ENCODE measurements at regions not wholly inside any gene's neighbourhood (a gene's known extent, or its start where the extent isn't known, plus 50 kb on each side); places are given as distances from the start of the nearest gene placed in this dataset.

DNA sequence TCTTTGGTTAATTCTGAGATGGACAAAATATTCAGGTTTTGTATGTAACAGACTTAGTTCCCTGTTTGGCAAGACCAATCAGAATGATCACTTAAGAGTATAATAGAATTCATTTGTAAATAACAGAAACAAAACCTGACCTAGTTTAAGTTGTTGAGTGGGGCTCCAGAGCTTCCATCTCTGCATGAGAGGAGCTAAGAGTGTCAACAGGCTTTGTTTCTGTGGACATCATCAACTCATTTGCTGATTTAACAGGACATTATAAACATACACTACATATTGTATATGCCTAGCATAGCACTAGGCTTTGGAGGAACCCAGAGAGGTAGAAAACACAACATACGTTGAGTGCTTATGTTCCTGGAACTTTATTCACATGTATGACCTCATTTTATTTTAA lies 75.3 kb upstream of the TRIB2 start:
- no peak for TF ChIP-seq POLR2A (IDR thresholded peaks at IDR 0.05)
- TF ChIP-seq, protein P1, sequence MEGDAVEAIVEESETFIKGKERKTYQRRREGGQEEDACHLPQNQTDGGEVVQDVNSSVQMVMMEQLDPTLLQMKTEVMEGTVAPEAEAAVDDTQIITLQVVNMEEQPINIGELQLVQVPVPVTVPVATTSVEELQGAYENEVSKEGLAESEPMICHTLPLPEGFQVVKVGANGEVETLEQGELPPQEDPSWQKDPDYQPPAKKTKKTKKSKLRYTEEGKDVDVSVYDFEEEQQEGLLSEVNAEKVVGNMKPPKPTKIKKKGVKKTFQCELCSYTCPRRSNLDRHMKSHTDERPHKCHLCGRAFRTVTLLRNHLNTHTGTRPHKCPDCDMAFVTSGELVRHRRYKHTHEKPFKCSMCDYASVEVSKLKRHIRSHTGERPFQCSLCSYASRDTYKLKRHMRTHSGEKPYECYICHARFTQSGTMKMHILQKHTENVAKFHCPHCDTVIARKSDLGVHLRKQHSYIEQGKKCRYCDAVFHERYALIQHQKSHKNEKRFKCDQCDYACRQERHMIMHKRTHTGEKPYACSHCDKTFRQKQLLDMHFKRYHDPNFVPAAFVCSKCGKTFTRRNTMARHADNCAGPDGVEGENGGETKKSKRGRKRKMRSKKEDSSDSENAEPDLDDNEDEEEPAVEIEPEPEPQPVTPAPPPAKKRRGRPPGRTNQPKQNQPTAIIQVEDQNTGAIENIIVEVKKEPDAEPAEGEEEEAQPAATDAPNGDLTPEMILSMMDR (IDR thresholded peaks at IDR 0.05) = no peak
- H3K4me1 ChIP-seq (replicated peaks in 1 of 2) = peaks cover 12 to 17% of the 10 kb centered on the region in 2 donors
- intact Hi-C loops (cut with DNase I) = no loop called here
- no peaks in the 10 kb centered on the region for H3K27me3 ChIP-seq
- DNase-seq = no peak
- no peak overlapping the region for H3K4me3 ChIP-seq
- no peak overlapping the region for H3K27ac ChIP-seq
- no peaks in the 10 kb centered on the region for H3K9me3 ChIP-seq (replicated peaks in 1 of 3)
- H3K36me3 ChIP-seq (replicated peaks in 1 of 2) = no peaks in the 10 kb centered on the region
- 57 to 92% (median 77%) methylated on average over 1 of the region's 1 CpG for WGBS, 4 donors

DNA sequence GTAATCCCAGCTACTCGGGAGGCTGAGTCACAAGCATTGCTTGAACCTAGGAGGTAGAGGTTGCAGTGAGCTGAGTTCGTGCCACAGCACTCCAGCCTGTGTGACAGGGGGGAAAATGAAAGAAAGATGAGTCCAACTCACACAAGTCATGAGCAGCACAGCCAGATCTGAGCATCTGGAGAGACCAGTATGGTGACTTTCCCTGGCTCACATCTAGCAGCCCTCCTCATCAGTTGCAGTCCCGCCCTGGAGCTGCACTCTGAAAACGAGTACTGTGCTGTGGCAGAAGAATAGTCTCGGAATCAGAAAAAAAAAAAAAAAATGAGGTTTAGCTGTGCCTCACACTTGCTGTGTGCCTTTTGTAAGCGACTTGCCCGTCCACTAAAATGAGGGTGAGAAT lies 74.4 kb upstream of the TRIB2 start:
- H3K4me1 ChIP-seq (replicated peaks in 1 of 2) = peaks cover 8 to 11% of the 10 kb centered on the region in 2 donors
- no peaks in the 10 kb centered on the region for H3K9me3 ChIP-seq (replicated peaks in 1 of 3)
- H3K27ac ChIP-seq = no peak overlapping the region
- H3K27me3 ChIP-seq = no peaks in the 10 kb centered on the region
- 87 to 90% (median 89%) methylated on average over 7 of the region's 7 CpGs for WGBS, 4 donors
- TF ChIP-seq, protein P1 (IDR thresholded peaks at IDR 0.05) = no peak
- TF ChIP-seq POLR2A (IDR thresholded peaks at IDR 0.05) = no peak
- intact Hi-C loops (cut with DNase I) = no loop called here
- H3K36me3 ChIP-seq (replicated peaks in 1 of 2) = no peaks in the 10 kb centered on the region
- H3K4me3 ChIP-seq = no peak overlapping the region
- no peak for DNase-seq

DNA sequence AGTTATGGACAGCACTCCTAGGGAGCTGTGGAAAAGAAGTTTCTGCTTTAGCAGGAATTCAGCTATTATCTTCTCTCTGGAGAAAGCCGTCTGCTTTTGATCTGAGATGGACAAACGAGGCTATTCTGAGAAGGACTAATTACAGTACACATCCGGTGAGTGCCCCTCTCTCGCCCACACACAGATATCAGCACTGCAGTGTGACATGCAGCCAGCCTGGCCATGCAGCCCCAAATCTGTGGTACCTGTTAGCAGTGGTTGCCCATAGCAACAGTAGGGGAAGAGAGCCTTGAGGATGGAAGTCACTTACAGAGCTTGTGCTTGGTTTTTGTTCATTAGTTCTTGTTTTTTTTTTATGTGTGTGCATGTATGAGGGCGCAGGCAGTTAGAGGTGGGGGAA lies 73.9 kb upstream of the TRIB2 start:
- Histone ChIP-seq H3K4me1 (replicated peaks in 1 of 2) (peaks cover 6 to 8% of the 10 kb centered on the region in 2 donors), H3K27ac (no peak overlapping the region), H3K9me3 (replicated peaks in 1 of 3) (no peaks in the 10 kb centered on the region), H3K27me3 (no peaks in the 10 kb centered on the region), H3K36me3 (replicated peaks in 1 of 2) (no peaks in the 10 kb centered on the region), H3K4me3 (no peak overlapping the region)
- intact Hi-C loops (cut with DNase I) = no loop called here
- no peak for TF ChIP-seq POLR2A (IDR thresholded peaks at IDR 0.05)
- TF ChIP-seq, protein P1 (IDR thresholded peaks at IDR 0.05) = no peak
- WGBS, 4 donors = 82 to 92% (median 86%) methylated on average over 5 of the region's 5 CpGs
- DNase-seq = no peak

DNA sequence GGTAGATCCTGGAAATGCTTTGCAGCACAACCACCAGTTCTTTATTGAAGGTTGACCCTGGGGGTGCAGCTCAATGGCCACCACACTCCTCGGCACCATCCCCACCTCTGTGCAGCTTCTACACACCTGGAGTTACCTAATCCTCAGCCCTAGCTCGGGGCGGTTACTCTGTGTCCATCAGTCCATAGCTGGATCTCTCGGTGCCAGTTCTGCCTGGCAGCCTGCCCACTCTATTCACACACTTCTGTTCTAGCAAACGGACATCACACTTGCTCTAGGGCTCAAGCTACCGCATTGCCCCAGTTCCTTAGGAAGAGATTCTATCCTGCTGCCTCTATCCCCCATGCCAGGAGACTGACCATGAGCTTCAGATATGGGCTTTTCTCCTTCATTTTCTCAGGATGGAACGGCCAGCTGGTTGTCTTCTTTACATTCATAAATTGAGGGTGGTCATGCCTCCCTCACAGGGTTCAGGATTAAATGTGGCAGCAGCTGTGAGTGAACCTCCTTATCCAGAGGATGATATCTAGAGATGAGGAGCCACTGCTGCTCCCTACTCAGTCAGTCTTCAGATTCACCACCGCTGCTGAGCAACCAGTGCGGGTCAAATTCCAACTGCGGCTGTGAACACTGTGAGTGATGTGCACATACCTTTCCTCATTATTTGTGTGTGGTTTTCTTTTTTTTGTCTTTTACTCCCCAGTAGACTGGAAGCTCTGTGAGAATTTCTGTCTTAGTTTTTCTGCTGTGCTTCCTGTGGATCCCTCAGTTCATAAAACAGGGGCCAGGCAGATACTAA lies 66.9 kb upstream of the TRIB2 start:
- WGBS, 4 donors = 68 to 87% (median 77%) methylated on average over 10 of the region's 10 CpGs
- intact Hi-C loops (cut with DNase I) = no loop called here
- TF ChIP-seq, protein P1 (IDR thresholded peaks at IDR 0.05) = no peak
- TF ChIP-seq POLR2A (IDR thresholded peaks at IDR 0.05) = no peak
- Histone ChIP-seq H3K36me3 (replicated peaks in 1 of 2) (no peaks in the 10 kb centered on the region), H3K4me3 (no peak overlapping the region), H3K27me3 (no peaks in the 10 kb centered on the region), H3K27ac (no peak overlapping the region), H3K4me1 (replicated peaks in 1 of 2) (no peaks in the 10 kb centered on the region), H3K9me3 (replicated peaks in 1 of 3) (no peaks in the 10 kb centered on the region)
- DNase-seq = peak in 3 of 7 donors; percentile 22 to 40 (median 30)
